PC-9 (cell line): ENCODE measurements at regions not wholly inside any gene's neighbourhood (a gene's known extent, or its start where the extent isn't known, plus 50 kb on each side); places are given as distances from the start of the nearest gene placed in this dataset.

Experiments used
- EZH2 ChIP-seq: fragments of 200-600 bp; sonication (generic); IDR thresholded peaks from 2 replicates; pipeline ENCODE4 v1.8.0; 2017; ENCODE audit warnings: antibody characterized with exemption, low read depth
- TF ChIP-seq, protein P1 (sequence below): fragments of 200-600 bp; sonication (generic); conservative IDR thresholded peaks from 2 replicates; pipeline ENCODE4 v1.6.1; 2017; ENCODE audit warnings: mixed run types, antibody characterized with exemption, mild to moderate bottlenecking, moderate library complexity

DNA sequence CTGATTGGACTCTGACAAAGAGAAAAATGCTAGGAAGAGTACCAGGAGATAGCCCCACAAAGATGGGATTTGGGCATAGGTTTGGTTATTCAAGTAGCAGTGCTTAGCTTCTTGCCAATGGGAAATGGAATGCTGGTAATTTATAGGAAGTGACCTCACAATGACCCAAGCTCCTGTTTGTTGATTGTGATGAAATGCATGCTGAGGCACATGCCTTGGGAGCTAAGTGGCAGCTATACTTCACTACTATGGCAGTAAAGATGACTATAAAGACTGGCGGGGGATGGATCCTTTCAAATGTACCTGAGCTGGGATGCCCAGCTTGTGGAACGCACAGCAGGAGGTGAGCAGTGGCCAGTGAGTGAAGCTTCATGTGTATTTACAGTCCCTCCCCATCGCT is 153.8 kb downstream of the ZNF22 start:
- TF ChIP-seq, protein P1, sequence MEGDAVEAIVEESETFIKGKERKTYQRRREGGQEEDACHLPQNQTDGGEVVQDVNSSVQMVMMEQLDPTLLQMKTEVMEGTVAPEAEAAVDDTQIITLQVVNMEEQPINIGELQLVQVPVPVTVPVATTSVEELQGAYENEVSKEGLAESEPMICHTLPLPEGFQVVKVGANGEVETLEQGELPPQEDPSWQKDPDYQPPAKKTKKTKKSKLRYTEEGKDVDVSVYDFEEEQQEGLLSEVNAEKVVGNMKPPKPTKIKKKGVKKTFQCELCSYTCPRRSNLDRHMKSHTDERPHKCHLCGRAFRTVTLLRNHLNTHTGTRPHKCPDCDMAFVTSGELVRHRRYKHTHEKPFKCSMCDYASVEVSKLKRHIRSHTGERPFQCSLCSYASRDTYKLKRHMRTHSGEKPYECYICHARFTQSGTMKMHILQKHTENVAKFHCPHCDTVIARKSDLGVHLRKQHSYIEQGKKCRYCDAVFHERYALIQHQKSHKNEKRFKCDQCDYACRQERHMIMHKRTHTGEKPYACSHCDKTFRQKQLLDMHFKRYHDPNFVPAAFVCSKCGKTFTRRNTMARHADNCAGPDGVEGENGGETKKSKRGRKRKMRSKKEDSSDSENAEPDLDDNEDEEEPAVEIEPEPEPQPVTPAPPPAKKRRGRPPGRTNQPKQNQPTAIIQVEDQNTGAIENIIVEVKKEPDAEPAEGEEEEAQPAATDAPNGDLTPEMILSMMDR: no peak
- no peak for TF ChIP-seq EZH2
